ENCODE measurements at regions not wholly inside any gene's neighbourhood (a gene's known extent, or its start where the extent isn't known, plus 50 kb on each side); places are given as distances from the start of the nearest gene placed in this dataset.
"Not testable (repeated sequence)": the region's sequence is repeated elsewhere in the genome, so short reads cannot be mapped to it uniquely, and the experiment has no call there.

GRCh38 chr3:28033059-28033784 lies 208.2 kb upstream of the CMC1 start:
- no peak for DNase-seq (ENCODE audit: low read depth in 2 of 2)

- DNase-seq (ENCODE audit: low read depth in 2 of 2): no peak
Observed at GRCh38 chr3:28036599-28037575, 204.5 kb upstream of the CMC1 start.

- no peak for DNase-seq (ENCODE audit: low read depth in 2 of 2)
Observed at GRCh38 chr3:28039234-28039633, 202.2 kb upstream of the CMC1 start.

- no peak for DNase-seq (ENCODE audit: low read depth in 2 of 2)
Observed at GRCh38 chr3:28039829-28040228, 201.6 kb upstream of the CMC1 start.

GRCh38 chr3:28042095-28042635 lies 199.3 kb upstream of the CMC1 start:
- DNase-seq (ENCODE audit: low read depth in 2 of 2): no peak

GRCh38 chr3:28042707-28043106 lies 198.7 kb upstream of the CMC1 start:
- DNase-seq (ENCODE audit: low read depth in 2 of 2): no peak

GRCh38 chr3:28050120-28050519 lies 191.3 kb upstream of the CMC1 start:
- DNase-seq (ENCODE audit: low read depth in 2 of 2): no peak

- DNase-seq (ENCODE audit: low read depth in 2 of 2): peak; percentile 28 to 34
Observed at GRCh38 chr3:28050885-28051284, 190.5 kb upstream of the CMC1 start.

GRCh38 chr3:28053759-28054158 lies 187.7 kb upstream of the CMC1 start:
- peak; percentile 57 to 58 for DNase-seq (ENCODE audit: low read depth in 2 of 2)

- DNase-seq (ENCODE audit: low read depth in 2 of 2): no peak
Observed at GRCh38 chr3:28056806-28057205, 184.6 kb upstream of the CMC1 start.

- no peak for DNase-seq (ENCODE audit: low read depth in 2 of 2)
Observed at GRCh38 chr3:28057539-28057938, 183.9 kb upstream of the CMC1 start.

GRCh38 chr3:28059199-28059598 lies 182.2 kb upstream of the CMC1 start:
- DNase-seq (ENCODE audit: low read depth in 2 of 2): not testable (repeated sequence)

GRCh38 chr3:28066020-28066419 lies 175.4 kb upstream of the CMC1 start:
- DNase-seq (ENCODE audit: low read depth in 2 of 2): no peak

GRCh38 chr3:28067014-28067413 lies 174.4 kb upstream of the CMC1 start:
- DNase-seq (ENCODE audit: low read depth in 2 of 2): no peak

- no peak for DNase-seq (ENCODE audit: low read depth in 2 of 2)
Observed at GRCh38 chr3:28068342-28068741, 173.1 kb upstream of the CMC1 start.

- DNase-seq (ENCODE audit: low read depth in 2 of 2): no peak
Observed at GRCh38 chr3:28069438-28069837, 172.0 kb upstream of the CMC1 start.

- no peak for DNase-seq (ENCODE audit: low read depth in 2 of 2)
Observed at GRCh38 chr3:28076246-28076645, 165.2 kb upstream of the CMC1 start.

- no peak for DNase-seq (ENCODE audit: low read depth in 2 of 2)
Observed at GRCh38 chr3:28077572-28077971, 163.8 kb upstream of the CMC1 start.

- DNase-seq (ENCODE audit: low read depth in 2 of 2): no peak
Observed at GRCh38 chr3:28078536-28078935, 162.9 kb upstream of the CMC1 start.

GRCh38 chr3:28080716-28081115 lies 160.7 kb upstream of the CMC1 start:
- no peak for DNase-seq (ENCODE audit: low read depth in 2 of 2)

- DNase-seq (ENCODE audit: low read depth in 2 of 2): no peak
Observed at GRCh38 chr3:28081533-28081947, 159.9 kb upstream of the CMC1 start.

GRCh38 chr3:28087591-28087990 lies 153.8 kb upstream of the CMC1 start:
- no peak for DNase-seq (ENCODE audit: low read depth in 2 of 2)
